H1 (cell line): ENCODE measurements at regions not wholly inside any gene's neighbourhood (a gene's known extent, or its start where the extent isn't known, plus 50 kb on each side); places are given as distances from the start of the nearest gene placed in this dataset.
A peak's percentile ranks its signal among the peaks of the same experiment; 100 is the strongest.

ENCODE experiments used
- CTCF ChIA-PET: fragments of 300-600 bp; sonication (Branson Sonifier 250); formaldehyde crosslinking; loops from one replicate; lab custom pipeline; 2021; ENCODE audit not compliant: partially characterized antibody; lab: Charles Lee
- POLR2A ChIA-PET: fragments of 300-600 bp; sonication (Branson Sonifier 250); formaldehyde crosslinking; loops from one replicate; lab custom pipeline; 2021; ENCODE audit warnings: inconsistent platforms; ENCODE audit not compliant: partially characterized antibody; lab: Charles Lee
- DNase-seq, 2 experiments: peaks; one replicate each; pipeline versions ENCODE4 v3.0.0 to v3.0.0-alpha.2; 2010 to 2022; ENCODE audit warnings: low spot score in 2 of 2, low read depth in 1 of 2, mixed read lengths in 1 of 2
- FAIRE-seq: peaks from 2 replicates; lab custom pipeline; 2011; peaks lifted over from hg19 to GRCh38; lab: Jason Lieb, UNC
- H2AFZ ChIP-seq: 2 replicates; pipeline ENCODE4 v1.8.1; 2012; ENCODE audit warnings: low read length, inconsistent platforms
- H2AK5ac ChIP-seq: 2 replicates; pipeline ENCODE4 v1.6.1; 2013; ENCODE audit warnings: low read depth, low read length
- H2BK120ac ChIP-seq: replicated peaks from 2 replicates; pipeline ENCODE3; 2013; ENCODE audit warnings: low read depth, low read length, inconsistent platforms
- H2BK12ac ChIP-seq: 2 replicates; pipeline ENCODE4 v1.6.1; 2013; ENCODE audit warnings: low read depth, low read length
- H2BK15ac ChIP-seq: 2 replicates; pipeline ENCODE4 v1.6.1; 2013; ENCODE audit warnings: low read length
- H2BK20ac ChIP-seq: 2 replicates; pipeline ENCODE4 v1.6.1; 2013; ENCODE audit warnings: low read length
- H2BK5ac ChIP-seq: 2 replicates; pipeline ENCODE4 v1.6.1; 2013; ENCODE audit warnings: low read depth, low read length
- H3K14ac ChIP-seq: 2 replicates; pipeline ENCODE4 v1.6.1; 2013; ENCODE audit warnings: inconsistent platforms; ENCODE audit not compliant: insufficient read length
- H3K18ac ChIP-seq: 2 replicates; pipeline ENCODE4 v1.6.1; 2013; ENCODE audit warnings: low read length; ENCODE audit errors: extremely low read depth
- H3K23ac ChIP-seq: 2 replicates; pipeline ENCODE4 v1.6.1; 2013; ENCODE audit warnings: inconsistent platforms; ENCODE audit not compliant: insufficient read length
- H3K23me2 ChIP-seq: 2 replicates; pipeline ENCODE4 v1.6.1; 2013; ENCODE audit warnings: low read depth, low read length
- H3K27ac ChIP-seq: 2 replicates; pipeline ENCODE4 v1.6.1; 2011; ENCODE audit warnings: low read depth, low read length, inconsistent platforms
- H3K27me3 ChIP-seq, 4 experiments: replicated peaks in 1 of 4; 1 replicate in 1 of 4; 2 replicates in 3 of 4; pipeline versions ENCODE4 v1.6.1 to v1.8.1; 2011 to 2013; ENCODE audit warnings: low read length in 3 of 4, mild to moderate bottlenecking in 3 of 4, inconsistent platforms in 2 of 4, mixed read lengths in 2 of 4, moderate library complexity in 1 of 4; ENCODE audit not compliant: control insufficient read depth in 3 of 4, insufficient read depth in 3 of 4; ENCODE audit errors: extremely low read depth in 1 of 4
- H3K36me3 ChIP-seq, 4 experiments: 2 replicates each; pipeline versions ENCODE4 v1.6.1 to v1.8.1; 2011 to 2013; ENCODE audit warnings: mild to moderate bottlenecking in 4 of 4, low read length in 3 of 4, moderate library complexity in 2 of 4, control low read depth in 1 of 4, inconsistent platforms in 1 of 4; ENCODE audit not compliant: insufficient read depth in 4 of 4, control insufficient read depth in 2 of 4
- H3K4ac ChIP-seq: replicated peaks from 2 replicates; pipeline ENCODE3; 2013; ENCODE audit warnings: low read length, low read depth, mixed read lengths, inconsistent platforms; ENCODE audit not compliant: insufficient read length
- H3K4me1 ChIP-seq, 4 experiments: replicated peaks in 1 of 4; 1 replicate in 1 of 4; 2 replicates in 3 of 4; pipeline versions ENCODE4 v1.6.1 to v1.8.1; 2011 to 2013; ENCODE audit warnings: low read length in 3 of 4, inconsistent platforms in 2 of 4, mixed read lengths in 1 of 4; ENCODE audit not compliant: insufficient read depth in 4 of 4, control insufficient read depth in 3 of 4
- H3K4me2 ChIP-seq, 2 experiments: 2 replicates each; pipeline versions ENCODE4 v1.6.1 to v1.8.1; 2011 to 2013; ENCODE audit warnings: low read depth in 2 of 2, low read length in 2 of 2, control low read depth in 1 of 2, inconsistent platforms in 1 of 2, mild to moderate bottlenecking in 1 of 2; ENCODE audit not compliant: insufficient read depth in 1 of 2
- H3K4me3 ChIP-seq, 4 experiments: fragments of 200-600, 300-600 bp in 1 of 4; sonication (generic), shearing (Covaris generic), sonication (Bioruptor Twin) in 1 of 4; 2 replicates each; pipeline versions ENCODE4 v1.5.1 to v1.8.1; 2011 to 2016; ENCODE audit warnings: low read length in 4 of 4, low read depth in 3 of 4, control low read depth in 2 of 4, inconsistent platforms in 2 of 4, mild to moderate bottlenecking in 2 of 4, mixed read lengths in 1 of 4, moderate library complexity in 1 of 4; ENCODE audit not compliant: insufficient read depth in 2 of 4; ENCODE audit errors: extremely low read depth in 1 of 4
- H3K56ac ChIP-seq: replicated peaks from 2 replicates; pipeline ENCODE3; 2013; ENCODE audit warnings: low read depth, mild to moderate bottlenecking, mixed read lengths, low read length, inconsistent platforms; ENCODE audit not compliant: insufficient read length
- H3K79me1 ChIP-seq: 2 replicates; pipeline ENCODE4 v1.6.1; 2013; ENCODE audit warnings: low read depth, low read length, control low read depth
- H3K79me2 ChIP-seq, 2 experiments: 2 replicates each; pipeline versions ENCODE4 v1.6.1 to v1.8.1; 2012 to 2013; ENCODE audit warnings: low read length in 2 of 2, mild to moderate bottlenecking in 2 of 2, inconsistent platforms in 1 of 2; ENCODE audit not compliant: insufficient read depth in 2 of 2, control insufficient read depth in 1 of 2
- H3K9ac ChIP-seq, 4 experiments: replicated peaks in 1 of 4; 1 replicate in 1 of 4; 2 replicates in 3 of 4; pipeline versions ENCODE4 v1.6.1 to v1.8.1; 2011 to 2013; ENCODE audit warnings: low read depth in 3 of 4, low read length in 3 of 4, control low read depth in 2 of 4, mild to moderate bottlenecking in 2 of 4, moderate library complexity in 2 of 4, inconsistent platforms in 1 of 4; ENCODE audit errors: extremely low read depth in 1 of 4
- H3K9me3 ChIP-seq, 2 experiments: 2 replicates each; pipeline versions ENCODE4 v1.6.1 to v1.8.1; 2012 to 2013; ENCODE audit warnings: mild to moderate bottlenecking in 2 of 2, moderate library complexity in 2 of 2, control low read depth in 1 of 2, inconsistent platforms in 1 of 2, low read depth in 1 of 2, low read length in 1 of 2, mixed read lengths in 1 of 2; ENCODE audit not compliant: insufficient read depth in 2 of 2
- H4K20me1 ChIP-seq, 2 experiments: replicated peaks in 1 of 2; 2 replicates each; pipeline versions ENCODE3 to v1.8.1; 2011 to 2013; ENCODE audit warnings: inconsistent platforms in 2 of 2, low read length in 2 of 2, mild to moderate bottlenecking in 1 of 2; ENCODE audit not compliant: insufficient read depth in 2 of 2, control insufficient read depth in 1 of 2
- H4K5ac ChIP-seq: 2 replicates; pipeline ENCODE4 v1.6.1; 2013; ENCODE audit warnings: low read length, low read depth, mixed read lengths, inconsistent platforms; ENCODE audit not compliant: insufficient read length
- H4K8ac ChIP-seq: 2 replicates; pipeline ENCODE4 v1.8.0; 2013; ENCODE audit warnings: mild to moderate bottlenecking, moderate library complexity, low read length, inconsistent platforms; ENCODE audit not compliant: insufficient read depth; ENCODE audit errors: extremely low read depth
- H4K91ac ChIP-seq: replicated peaks from 2 replicates; pipeline ENCODE3; 2013; ENCODE audit warnings: low read length, mixed read lengths, inconsistent platforms; ENCODE audit not compliant: insufficient read length
- CHD2 ChIP-seq: IDR thresholded peaks from 2 replicates; pipeline ENCODE4 v1.6.1; 2012; ENCODE audit warnings: low read length, improper control_type of control experiment
- HDAC2 ChIP-seq, 2 experiments: fragments of 300-600 bp in 1 of 2; sonication (generic) in 1 of 2; IDR thresholded peaks; 2 replicates each; pipeline ENCODE4 v1.6.1; 2011 to 2012; ENCODE audit warnings: low read depth in 2 of 2, low read length in 2 of 2, mild to moderate bottlenecking in 2 of 2, moderate library complexity in 2 of 2, borderline replicate concordance in 1 of 2, inconsistent platforms in 1 of 2
- RAD21 ChIP-seq, 2 experiments: IDR thresholded peaks in 1 of 2; conservative IDR thresholded peaks in 1 of 2; 2 replicates each; pipeline ENCODE4 v1.6.1; 2011; ENCODE audit warnings: low read depth in 2 of 2, low read length in 2 of 2, improper control_type of control experiment in 1 of 2, inconsistent platforms in 1 of 2, mild to moderate bottlenecking in 1 of 2, moderate library complexity in 1 of 2
- WGBS, 2 experiments: shearing (Covaris generic) in 1 of 2; methylation state at CpG; one replicate each; pipeline versions ENCODE4 v1.1.6 to v1.1.7; 2013 to 2015; ENCODE audit warnings: low lambda C conversion rate in 2 of 2, mixed read lengths in 2 of 2, inconsistent platforms in 1 of 2, low coverage in 1 of 2, missing lambda C conversion rate in 1 of 2; ENCODE audit not compliant: insufficient replicate concordance in 2 of 2, insufficient coverage in 1 of 2, insufficient read length in 1 of 2; ENCODE audit errors: extremely low coverage in 1 of 2, missing lambda C conversion rate in 1 of 2; 5-methylcytosine and 5-hydroxymethylcytosine counted together

DNA sequence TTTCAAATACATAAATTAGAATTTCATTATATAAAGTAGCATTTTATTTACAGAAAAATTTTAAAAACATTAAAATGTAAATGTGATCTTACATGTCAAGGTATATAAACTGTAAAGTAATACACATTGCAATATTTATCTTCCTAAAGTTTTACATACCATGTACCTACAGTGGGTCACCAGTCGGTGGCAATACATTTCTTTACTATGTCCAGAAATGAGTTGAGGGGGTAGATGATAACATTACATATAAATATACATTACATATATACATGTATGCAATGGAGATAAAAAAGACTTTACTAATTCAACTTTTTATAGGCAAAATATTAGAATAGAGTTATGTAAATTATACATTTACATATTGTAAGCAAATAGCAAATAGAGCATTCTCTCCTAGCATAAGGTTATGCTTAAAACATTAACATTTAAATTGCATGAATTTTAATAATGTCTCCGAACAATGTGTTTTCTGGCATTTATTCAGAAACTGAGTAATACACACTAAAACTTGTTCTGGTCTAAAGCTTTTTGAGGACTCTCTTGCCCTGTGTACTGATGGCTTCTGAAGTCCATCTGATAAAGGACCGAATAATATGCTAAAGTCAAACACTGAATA is 93.3 kb upstream of the NLGN1 start:
- H2AK5ac ChIP-seq = no peak overlapping the region
- H3K4me1 ChIP-seq = peaks cover 0 to 9% (median 4%) of the 10 kb centered on the region in 4 experiments; a peak in 3 of 7 replicates
- ChIA-PET CTCF (interaction anchor here (0.9 kb wide), 1 partner anchor 67 kb away, joined by 4 read pairs; no protein-coding TSS in a partner anchor), POLR2A (no interaction called here)
- FAIRE-seq (no peak), DNase-seq (no peak)
- H3K4me3 ChIP-seq = no peak overlapping the region
- 89% methylated on average over 3 of the region's 3 CpGs; no CpG with 5 or more reads in 1 of the 2 experiments for WGBS, 2 experiments
- no peaks in the 10 kb centered on the region; the same call in 1 of the 2 replicates for H3K79me1 ChIP-seq
- H2BK15ac ChIP-seq = no peak overlapping the region
- H2BK5ac ChIP-seq = no peak overlapping the region
- H3K27me3 ChIP-seq = peaks cover 0 to 1% (median 0%) of the 10 kb centered on the region in 4 experiments; a peak in 1 of 7 replicates
- H3K56ac ChIP-seq = no peak overlapping the region
- peaks cover 4 to 7% of the 10 kb centered on the region in 2 experiments for H3K9me3 ChIP-seq
- no peak overlapping the region for H2BK12ac ChIP-seq
- no peak overlapping the region for H2BK20ac ChIP-seq
- no peak overlapping the region for H3K4me2 ChIP-seq
- H3K36me3 ChIP-seq = no peaks in the 10 kb centered on the region
- no peak overlapping the region for H4K91ac ChIP-seq
- TF ChIP-seq CHD2 = no peak
- no peak for TF ChIP-seq HDAC2 (IDR thresholded peaks at IDR 0.05; ENCODE audit: borderline replicate concordance in 1 of 2, low read depth in 2 of 2, low read length in 2 of 2)
- peak in 1 of 2 experiments; percentile 9; a peak in 1 of 4 replicates for TF ChIP-seq RAD21 (IDR thresholded peaks at IDR 0.05 in 1 of 2, conservative IDR thresholded peaks at IDR 0.05 in 1 of 2; ENCODE audit: low read depth in 2 of 2, low read length in 2 of 2)
- no peak overlapping the region for H3K18ac ChIP-seq
- H3K14ac ChIP-seq = no peak overlapping the region
- no peak overlapping the region for H2BK120ac ChIP-seq
- H4K8ac ChIP-seq = no peak overlapping the region
- no peaks in the 10 kb centered on the region; the same call in 1 of the 2 replicates for H3K23me2 ChIP-seq
- H3K23ac ChIP-seq = no peak overlapping the region
- no peak overlapping the region for H3K27ac ChIP-seq
- no peak overlapping the region for H3K9ac ChIP-seq
- no peak overlapping the region for H3K4ac ChIP-seq
- H4K5ac ChIP-seq = no peak overlapping the region
- H2AFZ ChIP-seq = no peak overlapping the region
- no peaks in the 10 kb centered on the region for H4K20me1 ChIP-seq
- no peaks in the 10 kb centered on the region for H3K79me2 ChIP-seq
